K562 (cell line): ENCODE measurements at regions not wholly inside any gene's neighbourhood (a gene's known extent, or its start where the extent isn't known, plus 50 kb on each side); places are given as distances from the start of the nearest gene placed in this dataset.

Experiments
- ESRRA ChIP-seq: fragments of 450-650 bp; IDR thresholded peaks from 2 replicates; pipeline ENCODE4 v1.6.1; 2014; ENCODE audit warnings: low read depth, mild to moderate bottlenecking, moderate library complexity, borderline replicate concordance
- FOXA1 ChIP-seq: fragments of 450-650 bp; IDR thresholded peaks from 2 replicates; pipeline ENCODE4 v1.6.1; 2016; ENCODE audit warnings: mild to moderate bottlenecking, borderline replicate concordance
- GATA2 ChIP-seq: sonication (generic); formaldehyde crosslinking; IDR thresholded peaks from 2 replicates; pipeline ENCODE4 v1.4.0; 2020; ENCODE audit warnings: mild to moderate bottlenecking, missing genetic modification reagents
- MXI1 ChIP-seq: IDR thresholded peaks from 2 replicates; pipeline ENCODE4 v1.6.1; 2011; ENCODE audit warnings: low read depth, mild to moderate bottlenecking, improper control_type of control experiment, low read length
- POLR2A ChIP-seq: fragments of 450-650 bp; conservative IDR thresholded peaks from 2 replicates; pipeline ENCODE4 v1.6.1; 2016
- RCOR1 ChIP-seq, 2 experiments: IDR thresholded peaks; 2 replicates each; pipeline ENCODE4 v1.6.1; 2012; ENCODE audit warnings: low read depth in 2 of 2, low read length in 2 of 2, borderline replicate concordance in 1 of 2, improper control_type of control experiment in 1 of 2
- ZFX ChIP-seq: sonication (generic); formaldehyde crosslinking; IDR thresholded peaks from 2 replicates; pipeline ENCODE4 v1.8.0; 2022; ENCODE audit warnings: mild to moderate bottlenecking, missing genetic modification reagents, moderate library complexity
- ZNF75A ChIP-seq: fragments of 450-650 bp; formaldehyde crosslinking; IDR thresholded peaks from 2 replicates; pipeline ENCODE4 v1.4.0; 2020; ENCODE audit warnings: mild to moderate bottlenecking
- TF ChIP-seq, protein P1 (sequence below): fragments of 250-450 bp; sonication (Bioruptor Pico); IDR thresholded peaks from 2 replicates; pipeline ENCODE4 v1.8.0; 2021; ENCODE audit warnings: moderate library complexity, mild to moderate bottlenecking, inconsistent platforms
- TF ChIP-seq, protein P2 (sequence below), 3 experiments: IDR thresholded peaks in 2 of 3; conservative IDR thresholded peaks in 1 of 3; 2 replicates each; pipeline ENCODE4 v1.5.1; 2011 to 2012; ENCODE audit warnings: low read length in 3 of 3, mild to moderate bottlenecking in 3 of 3, control low read depth in 2 of 3, improper control_type of control experiment in 1 of 3, inconsistent platforms in 1 of 3, low read depth in 1 of 3, mixed read lengths in 1 of 3, moderate library complexity in 1 of 3; ENCODE audit not compliant: insufficient read depth in 2 of 3
- TF ChIP-seq, protein P3 (sequence below): fragments of 200-800 bp; sonication (Bioruptor generic); IDR thresholded peaks from 2 replicates; pipeline ENCODE4 v1.6.1; 2017; ENCODE audit warnings: missing genetic modification characterization, missing compliant biosample characterization
- TF ChIP-seq, protein P4 (sequence below): fragments of 250-450 bp; sonication (Bioruptor Pico); IDR thresholded peaks from 2 replicates; pipeline ENCODE4 v1.8.0; 2022; ENCODE audit warnings: inconsistent platforms, mild to moderate bottlenecking, moderate library complexity, borderline replicate concordance

DNA sequence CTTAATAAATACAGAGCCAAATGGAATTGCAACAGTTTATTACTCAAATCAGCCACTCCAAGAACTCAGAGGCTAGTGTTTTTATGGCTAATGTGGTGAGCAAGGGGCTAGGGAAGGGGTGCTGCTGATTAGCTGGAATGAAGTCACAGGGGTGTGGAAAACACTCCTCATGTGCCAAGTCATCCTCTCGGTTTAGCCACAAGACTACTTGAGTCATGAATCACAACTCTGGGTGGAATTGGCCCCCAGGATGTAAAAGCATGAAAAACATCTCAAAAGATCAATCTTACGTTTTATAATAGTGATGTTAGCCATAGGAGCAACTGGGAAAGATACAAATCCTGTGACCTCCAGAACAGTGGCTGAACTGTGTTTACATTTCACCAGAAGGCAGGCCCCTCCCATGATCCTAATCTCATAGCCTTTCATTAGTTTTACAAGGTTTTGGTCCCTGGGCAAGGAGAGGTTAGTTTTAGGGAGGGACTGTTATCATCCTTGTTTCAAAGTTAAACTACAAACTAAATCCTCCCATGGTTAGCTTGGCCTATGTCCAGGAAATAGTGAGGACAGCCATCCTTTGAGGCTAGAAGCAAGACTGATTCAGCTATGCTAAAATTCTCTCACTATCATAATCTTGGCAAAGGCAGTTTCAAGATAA, 2020.1 kb upstream of the PCDH20 start:
- TF ChIP-seq, protein P1, sequence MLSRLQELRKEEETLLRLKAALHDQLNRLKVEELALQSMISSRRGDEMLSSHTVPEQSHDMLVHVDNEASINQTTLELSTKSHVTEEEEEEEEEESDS (CRISPR knock-in tag): no peak
- TF ChIP-seq RCOR1 (IDR thresholded peaks at IDR 0.05; ENCODE audit: borderline replicate concordance in 1 of 2, low read depth in 2 of 2, low read length in 2 of 2) (no peak), ESRRA (no peak), MXI1 (no peak), FOXA1 (no peak), POLR2A (no peak), GATA2 (CRISPR knock-in tag) (no peak), ZNF75A (CRISPR knock-in tag) (no peak), ZFX (no peak)
- TF ChIP-seq, protein P2, sequence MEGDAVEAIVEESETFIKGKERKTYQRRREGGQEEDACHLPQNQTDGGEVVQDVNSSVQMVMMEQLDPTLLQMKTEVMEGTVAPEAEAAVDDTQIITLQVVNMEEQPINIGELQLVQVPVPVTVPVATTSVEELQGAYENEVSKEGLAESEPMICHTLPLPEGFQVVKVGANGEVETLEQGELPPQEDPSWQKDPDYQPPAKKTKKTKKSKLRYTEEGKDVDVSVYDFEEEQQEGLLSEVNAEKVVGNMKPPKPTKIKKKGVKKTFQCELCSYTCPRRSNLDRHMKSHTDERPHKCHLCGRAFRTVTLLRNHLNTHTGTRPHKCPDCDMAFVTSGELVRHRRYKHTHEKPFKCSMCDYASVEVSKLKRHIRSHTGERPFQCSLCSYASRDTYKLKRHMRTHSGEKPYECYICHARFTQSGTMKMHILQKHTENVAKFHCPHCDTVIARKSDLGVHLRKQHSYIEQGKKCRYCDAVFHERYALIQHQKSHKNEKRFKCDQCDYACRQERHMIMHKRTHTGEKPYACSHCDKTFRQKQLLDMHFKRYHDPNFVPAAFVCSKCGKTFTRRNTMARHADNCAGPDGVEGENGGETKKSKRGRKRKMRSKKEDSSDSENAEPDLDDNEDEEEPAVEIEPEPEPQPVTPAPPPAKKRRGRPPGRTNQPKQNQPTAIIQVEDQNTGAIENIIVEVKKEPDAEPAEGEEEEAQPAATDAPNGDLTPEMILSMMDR (IDR thresholded peaks at IDR 0.05 in 2 of 3, conservative IDR thresholded peaks at IDR 0.05 in 1 of 3; ENCODE audit: insufficient read depth in 2 of 3, low read depth in 1 of 3, low read length in 3 of 3): no peak
- TF ChIP-seq, protein P3, sequence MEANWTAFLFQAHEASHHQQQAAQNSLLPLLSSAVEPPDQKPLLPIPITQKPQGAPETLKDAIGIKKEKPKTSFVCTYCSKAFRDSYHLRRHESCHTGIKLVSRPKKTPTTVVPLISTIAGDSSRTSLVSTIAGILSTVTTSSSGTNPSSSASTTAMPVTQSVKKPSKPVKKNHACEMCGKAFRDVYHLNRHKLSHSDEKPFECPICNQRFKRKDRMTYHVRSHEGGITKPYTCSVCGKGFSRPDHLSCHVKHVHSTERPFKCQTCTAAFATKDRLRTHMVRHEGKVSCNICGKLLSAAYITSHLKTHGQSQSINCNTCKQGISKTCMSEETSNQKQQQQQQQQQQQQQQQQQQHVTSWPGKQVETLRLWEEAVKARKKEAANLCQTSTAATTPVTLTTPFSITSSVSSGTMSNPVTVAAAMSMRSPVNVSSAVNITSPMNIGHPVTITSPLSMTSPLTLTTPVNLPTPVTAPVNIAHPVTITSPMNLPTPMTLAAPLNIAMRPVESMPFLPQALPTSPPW (CRISPR knock-in tag): no peak
- TF ChIP-seq, protein P4, sequence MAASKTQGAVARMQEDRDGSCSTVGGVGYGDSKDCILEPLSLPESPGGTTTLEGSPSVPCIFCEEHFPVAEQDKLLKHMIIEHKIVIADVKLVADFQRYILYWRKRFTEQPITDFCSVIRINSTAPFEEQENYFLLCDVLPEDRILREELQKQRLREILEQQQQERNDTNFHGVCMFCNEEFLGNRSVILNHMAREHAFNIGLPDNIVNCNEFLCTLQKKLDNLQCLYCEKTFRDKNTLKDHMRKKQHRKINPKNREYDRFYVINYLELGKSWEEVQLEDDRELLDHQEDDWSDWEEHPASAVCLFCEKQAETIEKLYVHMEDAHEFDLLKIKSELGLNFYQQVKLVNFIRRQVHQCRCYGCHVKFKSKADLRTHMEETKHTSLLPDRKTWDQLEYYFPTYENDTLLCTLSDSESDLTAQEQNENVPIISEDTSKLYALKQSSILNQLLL (CRISPR knock-in tag): no peak
